ENCODE measurements at regions not wholly inside any gene's neighbourhood (a gene's known extent, or its start where the extent isn't known, plus 50 kb on each side); places are given as distances from the start of the nearest gene placed in this dataset.
"Not testable (repeated sequence)": the region's sequence is repeated elsewhere in the genome, so short reads cannot be mapped to it uniquely, and the experiment has no call there.

GRCh38 chr9:82695704-82696103 is 367.2 kb downstream of the RASEF start:
- FAIRE-seq, result no peak
- DNase-seq (ENCODE audit: low spot score), result no peak

GRCh38 chr9:82706786-82707185 is 356.2 kb downstream of the RASEF start:
- no peak for DNase-seq (ENCODE audit: low spot score)
- no peak for FAIRE-seq

GRCh38 chr9:82716821-82717220 is 346.1 kb downstream of the RASEF start:
- FAIRE-seq (no peak), DNase-seq (ENCODE audit: low spot score) (no peak)

GRCh38 chr9:82720515-82720914 is 342.4 kb downstream of the RASEF start:
- FAIRE-seq, result no peak

GRCh38 chr9:82721593-82721992 is 341.3 kb downstream of the RASEF start:
- DNase-seq (ENCODE audit: low spot score), result peak; percentile 17
- no peak for FAIRE-seq

More at GRCh38 chr9:82720515-82720914, 342.4 kb downstream of the RASEF start:
- DNase-seq (ENCODE audit: low spot score), result no peak

GRCh38 chr9:82722051-82722450 is 340.9 kb downstream of the RASEF start:
- DNase-seq (ENCODE audit: low spot score) (no peak), FAIRE-seq (no peak)

- no peak for FAIRE-seq
These were observed 340.4 kb downstream of the RASEF start for GRCh38 chr9:82722561-82722960.

GRCh38 chr9:82726424-82727276 is 336.3 kb downstream of the RASEF start:
- DNase-seq (ENCODE audit: low spot score) (no peak), FAIRE-seq (no peak)

More at GRCh38 chr9:82722561-82722960, 340.4 kb downstream of the RASEF start:
- DNase-seq (ENCODE audit: low spot score), result no peak

- FAIRE-seq (no peak), DNase-seq (ENCODE audit: low spot score) (no peak)
These were observed 333.8 kb downstream of the RASEF start for GRCh38 chr9:82729141-82729540.

- FAIRE-seq (no peak), DNase-seq (ENCODE audit: low spot score) (no peak)
These were observed 332.9 kb downstream of the RASEF start for GRCh38 chr9:82729991-82730589.

GRCh38 chr9:82732928-82733327 is 330.0 kb downstream of the RASEF start:
- FAIRE-seq (no peak), DNase-seq (ENCODE audit: low spot score) (no peak)

- no peak for FAIRE-seq
- no peak for DNase-seq (ENCODE audit: low spot score)
These were observed 326.8 kb downstream of the RASEF start for GRCh38 chr9:82736126-82736525.

- FAIRE-seq, result no peak
- no peak for DNase-seq (ENCODE audit: low spot score)
These were observed 326.2 kb downstream of the RASEF start for GRCh38 chr9:82736701-82737100.

- FAIRE-seq (no peak), DNase-seq (ENCODE audit: low spot score) (no peak)
These were observed 317.0 kb downstream of the RASEF start for GRCh38 chr9:82745919-82746318.

- FAIRE-seq (no peak), DNase-seq (ENCODE audit: low spot score) (no peak)
These were observed 312.5 kb downstream of the RASEF start for GRCh38 chr9:82750411-82750913.

- DNase-seq (ENCODE audit: low spot score) (no peak), FAIRE-seq (no peak)
These were observed 305.0 kb downstream of the RASEF start for GRCh38 chr9:82757924-82758323.

- FAIRE-seq (no peak), DNase-seq (ENCODE audit: low spot score) (no peak)
These were observed 301.9 kb downstream of the RASEF start for GRCh38 chr9:82761027-82761426.

- DNase-seq (ENCODE audit: low spot score) (no peak), FAIRE-seq (no peak)
These were observed 301.0 kb downstream of the RASEF start for GRCh38 chr9:82761956-82762355.

GRCh38 chr9:82763656-82764055 is 299.3 kb downstream of the RASEF start:
- DNase-seq (ENCODE audit: low spot score) (peak; percentile 6), FAIRE-seq (no peak)

GRCh38 chr9:82764061-82764668 is 298.8 kb downstream of the RASEF start:
- DNase-seq (ENCODE audit: low spot score) (no peak), FAIRE-seq (no peak)

GRCh38 chr9:82774707-82775231 is 288.2 kb downstream of the RASEF start:
- FAIRE-seq; DNase-seq (ENCODE audit: low spot score): not testable (repeated sequence)

- no peak for FAIRE-seq
- DNase-seq (ENCODE audit: low spot score), result no peak
These were observed 286.4 kb downstream of the RASEF start for GRCh38 chr9:82776508-82776907.

Data from urothelium cell line (cell line).